ENCODE measurements at regions not wholly inside any gene's neighbourhood (a gene's known extent, or its start where the extent isn't known, plus 50 kb on each side); places are given as distances from the start of the nearest gene placed in this dataset.

- no peak for TF ChIP-seq ZNF33A (CRISPR knock-in tag; IDR thresholded peaks at IDR 0.05; ENCODE audit: borderline replicate concordance)
- TF ChIP-seq EP300 (IDR thresholded peaks at IDR 0.05; ENCODE audit: low read depth in 2 of 2, low read length in 2 of 2): no peak
- no peak for TF ChIP-seq EP300 (CRISPR knock-in tag; IDR thresholded peaks at IDR 0.05; ENCODE audit: borderline replicate concordance)
- TF ChIP-seq FLYWCH1 (CRISPR knock-in tag; IDR thresholded peaks at IDR 0.05): no peak
- TF ChIP-seq ZMAT5 (CRISPR knock-in tag; IDR thresholded peaks at IDR 0.05; ENCODE audit: borderline replicate concordance, low read depth): no peak
- TF ChIP-seq ZKSCAN5 (CRISPR knock-in tag; IDR thresholded peaks at IDR 0.05): no peak
- TF ChIP-seq CTCF (CRISPR knock-in tag; IDR thresholded peaks at IDR 0.05): no peak
- no peak for TF ChIP-seq ZNF788 (CRISPR knock-in tag; IDR thresholded peaks at IDR 0.05; ENCODE audit: borderline replicate concordance)
Observed at GRCh38 chr20:54343099-54343498, 132.3 kb upstream of the DOK5 start.
